ENCODE measurements at regions not wholly inside any gene's neighbourhood (a gene's known extent, or its start where the extent isn't known, plus 50 kb on each side); places are given as distances from the start of the nearest gene placed in this dataset.

DNA sequence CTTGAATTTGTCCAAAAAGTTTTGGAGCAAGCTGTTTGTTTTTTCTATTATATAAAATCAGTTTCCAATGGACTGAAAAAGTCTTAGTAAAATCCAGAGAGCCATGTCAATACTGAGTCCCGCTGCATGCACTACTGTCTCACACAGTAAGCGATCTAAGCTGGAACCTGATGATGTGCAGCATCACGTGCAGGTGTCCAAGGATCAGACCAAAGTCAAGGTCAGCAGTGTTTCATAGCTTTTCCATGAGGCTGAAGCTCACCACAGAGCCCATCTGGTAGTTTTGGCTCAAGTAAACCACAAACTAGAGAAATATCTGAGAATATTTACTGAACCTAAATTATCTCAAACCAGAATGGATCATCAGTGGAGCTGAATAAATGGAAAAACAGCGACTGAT is 784.0 kb upstream of the SEMA6D start:
- TF ChIP-seq CTCF (conservative IDR thresholded peaks at IDR 0.05 in 1 of 2, IDR thresholded peaks at IDR 0.05 in 1 of 2; ENCODE audit: extremely low read depth in 1 of 2, insufficient read depth in 1 of 2, low read depth in 1 of 2, low read length in 2 of 2): no peak
- no peak for TF ChIP-seq EZH2 (IDR thresholded peaks at IDR 0.05; ENCODE audit: borderline replicate concordance, low read length)
